ENCODE measurements at regions not wholly inside any gene's neighbourhood (a gene's known extent, or its start where the extent isn't known, plus 50 kb on each side); places are given as distances from the start of the nearest gene placed in this dataset.

DNA sequence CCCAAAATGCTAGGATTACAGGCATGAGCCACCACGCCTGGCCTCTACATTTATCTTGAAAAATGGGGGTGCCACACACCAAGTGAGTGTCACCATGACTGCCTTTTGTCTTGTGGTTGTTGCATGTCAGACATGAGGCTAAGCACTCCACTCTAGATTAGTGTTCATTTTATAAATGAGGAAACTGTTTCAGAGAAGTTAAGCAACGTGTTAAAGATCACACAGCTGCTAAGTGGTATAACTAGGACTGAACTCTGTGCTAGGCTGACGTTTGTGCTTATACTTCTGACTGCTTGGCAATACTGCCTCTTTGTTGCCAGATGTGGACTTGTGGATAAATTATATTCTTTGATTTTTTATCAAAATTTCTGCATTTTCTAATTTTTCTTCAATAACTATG is 50.8 kb upstream of the SMAD6 start:
- ATAC-seq, result no peak
- H4K20me1 ChIP-seq (ENCODE audit: low read length), result no peaks in the 10 kb centered on the region

DNA sequence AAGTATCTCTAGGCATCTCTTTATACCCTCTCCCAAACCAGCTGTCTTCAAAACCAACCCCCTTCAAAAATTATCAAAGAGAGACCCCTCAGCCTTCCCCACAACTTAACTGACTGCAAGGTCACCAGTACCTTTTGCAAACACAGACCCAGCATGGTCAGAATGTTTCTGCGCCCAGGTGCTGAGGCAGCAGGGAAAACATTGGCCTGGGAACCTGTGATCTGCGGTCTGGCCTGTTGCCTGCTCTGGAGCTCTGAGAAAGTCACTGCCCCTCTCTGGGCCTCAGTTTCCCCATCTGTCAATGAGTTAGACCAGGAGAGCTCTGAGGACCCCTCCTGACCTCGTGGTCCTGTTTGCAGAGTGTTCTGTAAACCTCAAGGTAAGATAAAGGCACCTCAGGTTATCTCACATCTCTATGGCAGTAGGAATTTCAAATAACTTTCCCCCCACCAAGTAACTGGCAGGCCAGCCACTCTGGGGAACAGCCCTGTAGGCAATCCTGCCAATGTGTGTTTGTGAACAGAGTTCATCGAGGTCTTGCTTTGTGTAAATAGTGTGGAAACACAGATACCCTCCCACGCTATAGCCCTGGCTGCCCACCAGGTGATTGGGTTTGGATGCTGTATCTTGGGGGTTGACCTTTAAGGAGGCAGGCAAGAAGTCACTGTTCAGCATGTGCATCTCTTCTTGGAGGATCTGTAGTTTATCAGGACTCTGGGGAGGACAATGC is 50.0 kb upstream of the SMAD6 start:
- Histone ChIP-seq H2AFZ (ENCODE audit: low read length) (no peak overlapping the region), H3K4me1 (ENCODE audit: insufficient read depth, low read length) (peaks cover 10% of the 10 kb centered on the region), H3K27ac (ENCODE audit: low read length) (no peak overlapping the region), H3K9me2 (replicated peaks; ENCODE audit: low read length) (no peaks in the 10 kb centered on the region), H3K79me2 (ENCODE audit: low read length) (no peaks in the 10 kb centered on the region), H3K36me3 (ENCODE audit: low read depth, low read length) (no peaks in the 10 kb centered on the region), H3K9ac (ENCODE audit: low read length) (no peak overlapping the region), H3K9me3 (ENCODE audit: low read length) (no peaks in the 10 kb centered on the region), H3K4me3 (ENCODE audit: low read length) (no peak overlapping the region), H3F3A (ENCODE audit: low read length, unreplicated experiment) (no peaks in the 10 kb centered on the region), H3K27me3 (ENCODE audit: low read length) (no peaks in the 10 kb centered on the region), H4K20me1 (ENCODE audit: low read length) (no peaks in the 10 kb centered on the region), H3K4me2 (ENCODE audit: low read length) (no peak overlapping the region)
- POLR2A ChIA-PET (ENCODE audit: unreplicated experiment), result no interaction called here
- ATAC-seq, result no peak
- TF ChIP-seq, protein P1, sequence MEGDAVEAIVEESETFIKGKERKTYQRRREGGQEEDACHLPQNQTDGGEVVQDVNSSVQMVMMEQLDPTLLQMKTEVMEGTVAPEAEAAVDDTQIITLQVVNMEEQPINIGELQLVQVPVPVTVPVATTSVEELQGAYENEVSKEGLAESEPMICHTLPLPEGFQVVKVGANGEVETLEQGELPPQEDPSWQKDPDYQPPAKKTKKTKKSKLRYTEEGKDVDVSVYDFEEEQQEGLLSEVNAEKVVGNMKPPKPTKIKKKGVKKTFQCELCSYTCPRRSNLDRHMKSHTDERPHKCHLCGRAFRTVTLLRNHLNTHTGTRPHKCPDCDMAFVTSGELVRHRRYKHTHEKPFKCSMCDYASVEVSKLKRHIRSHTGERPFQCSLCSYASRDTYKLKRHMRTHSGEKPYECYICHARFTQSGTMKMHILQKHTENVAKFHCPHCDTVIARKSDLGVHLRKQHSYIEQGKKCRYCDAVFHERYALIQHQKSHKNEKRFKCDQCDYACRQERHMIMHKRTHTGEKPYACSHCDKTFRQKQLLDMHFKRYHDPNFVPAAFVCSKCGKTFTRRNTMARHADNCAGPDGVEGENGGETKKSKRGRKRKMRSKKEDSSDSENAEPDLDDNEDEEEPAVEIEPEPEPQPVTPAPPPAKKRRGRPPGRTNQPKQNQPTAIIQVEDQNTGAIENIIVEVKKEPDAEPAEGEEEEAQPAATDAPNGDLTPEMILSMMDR (conservative IDR thresholded peaks at IDR 0.05; ENCODE audit: low read depth, low read length), result no peak
- TF ChIP-seq EZH2phosphoT487 (IDR thresholded peaks at IDR 0.05; ENCODE audit: borderline replicate concordance, low read length) (no peak), EZH2 (IDR thresholded peaks at IDR 0.05; ENCODE audit: low read length, unreplicated experiment) (no peak)
- CTCF ChIA-PET, result no interaction called here
- intact Hi-C loops (cut with micrococcal nuclease), result no loop called here
- BruUV-seq (replicated peaks), result no TSS peak
- DNase-seq, result no peak

More for the DNA sequence above, 50.8 kb upstream of the SMAD6 start:
- H3K4me3 ChIP-seq (ENCODE audit: low read length), result no peak overlapping the region
- no peaks in the 10 kb centered on the region for H3K27me3 ChIP-seq (ENCODE audit: low read length)
- H3K9me2 ChIP-seq (replicated peaks; ENCODE audit: low read length), result no peaks in the 10 kb centered on the region
- TF ChIP-seq EZH2phosphoT487 (IDR thresholded peaks at IDR 0.05; ENCODE audit: borderline replicate concordance, low read length) (no peak), EZH2 (IDR thresholded peaks at IDR 0.05; ENCODE audit: low read length, unreplicated experiment) (no peak)
- TF ChIP-seq, protein P1 (conservative IDR thresholded peaks at IDR 0.05; ENCODE audit: low read depth, low read length), result no peak
- H3K27ac ChIP-seq (ENCODE audit: low read length), result no peak overlapping the region
- no peak for DNase-seq
- no peak overlapping the region for H2AFZ ChIP-seq (ENCODE audit: low read length)
- no peak overlapping the region for H3K9ac ChIP-seq (ENCODE audit: low read length)
- H3F3A ChIP-seq (ENCODE audit: low read length, unreplicated experiment), result no peaks in the 10 kb centered on the region
- BruUV-seq (replicated peaks), result no TSS peak
- H3K4me2 ChIP-seq (ENCODE audit: low read length), result no peak overlapping the region
- no peaks in the 10 kb centered on the region for H3K36me3 ChIP-seq (ENCODE audit: low read depth, low read length)
- ChIA-PET CTCF (interaction anchor here (0.7 kb wide), 1 partner anchor 87 kb away, joined by 6 read pairs; no protein-coding TSS in a partner anchor), POLR2A (ENCODE audit: unreplicated experiment) (no interaction called here)
- H3K4me1 ChIP-seq (ENCODE audit: insufficient read depth, low read length), result peaks cover 8% of the 10 kb centered on the region
- no peaks in the 10 kb centered on the region for H3K79me2 ChIP-seq (ENCODE audit: low read length)
- H3K9me3 ChIP-seq (ENCODE audit: low read length), result no peaks in the 10 kb centered on the region
- intact Hi-C loops (cut with micrococcal nuclease), result no loop called here
